BJ (cell line): ENCODE measurements at regions not wholly inside any gene's neighbourhood (a gene's known extent, or its start where the extent isn't known, plus 50 kb on each side); places are given as distances from the start of the nearest gene placed in this dataset.

Source experiments
- CTCF ChIA-PET: fragments of 350-600 bp; formaldehyde crosslinking; extraction: SDS; loops from one replicate; lab custom pipeline; 2021; ENCODE audit warnings: antibody characterized with exemption, inconsistent platforms; lab: Yijun Ruan, JAX
- POLR2A ChIA-PET: fragments of 300-600 bp; sonication (Branson Sonifier 250); formaldehyde crosslinking; extraction: SDS; loops from one replicate; lab custom pipeline; 2021; ENCODE audit warnings: antibody characterized with exemption; lab: Charles Lee
- DNase-seq: peaks from one replicate; pipeline ENCODE4 v3.0.0-alpha.2; 2011; ENCODE audit warnings: low read depth
- H3K27me3 ChIP-seq: 2 replicates; pipeline ENCODE4 v1.6.0; 2011; ENCODE audit warnings: low read length; ENCODE audit not compliant: control insufficient read depth, insufficient read depth
- H3K36me3 ChIP-seq: 2 replicates; pipeline ENCODE4 v1.5.1; 2011; ENCODE audit warnings: low read length; ENCODE audit not compliant: control insufficient read depth, insufficient read depth
- H3K4me3 ChIP-seq: 2 replicates; pipeline ENCODE4 v1.5.1; 2011; ENCODE audit warnings: low read depth, mild to moderate bottlenecking, control low read depth, low read length
- CTCF ChIP-seq: IDR thresholded peaks from 2 replicates; pipeline ENCODE4 v1.5.1; 2011; ENCODE audit warnings: low read depth, mild to moderate bottlenecking, control low read depth, inconsistent platforms, low read length, moderate library complexity; ENCODE audit not compliant: insufficient read depth

GRCh38 chr13:80211566-80211965 lies 129.4 kb downstream of the SPRY2 start:
- POLR2A ChIA-PET, result no interaction called here

GRCh38 chr13:80204642-80205041 lies 136.3 kb downstream of the SPRY2 start:
- ChIA-PET POLR2A (no interaction called here), CTCF (no interaction called here)
- Histone ChIP-seq H3K4me3 (no peak overlapping the region), H3K27me3 (no peaks in the 10 kb centered on the region), H3K36me3 (no peaks in the 10 kb centered on the region)
- DNase-seq, result no peak
- no peak for TF ChIP-seq CTCF

More at GRCh38 chr13:80211566-80211965, 129.4 kb downstream of the SPRY2 start:
- no peak overlapping the region for H3K4me3 ChIP-seq
- TF ChIP-seq CTCF, result no peak
- H3K36me3 ChIP-seq, result no peaks in the 10 kb centered on the region
- CTCF ChIA-PET, result interaction anchor here (0.6 kb wide), 1 partner anchor 31 kb away, joined by 3 read pairs; no protein-coding TSS in a partner anchor
- no peaks in the 10 kb centered on the region for H3K27me3 ChIP-seq
- no peak for DNase-seq

GRCh38 chr13:80203496-80203895 lies 137.4 kb downstream of the SPRY2 start:
- TF ChIP-seq CTCF, result no peak
- no peaks in the 10 kb centered on the region for H3K36me3 ChIP-seq
- no peaks in the 10 kb centered on the region for H3K27me3 ChIP-seq
- DNase-seq, result no peak
- no peak overlapping the region for H3K4me3 ChIP-seq
- ChIA-PET CTCF (no interaction called here), POLR2A (no interaction called here)

- TF ChIP-seq CTCF, result no peak
- ChIA-PET POLR2A (no interaction called here), CTCF (no interaction called here)
- DNase-seq, result no peak
- Histone ChIP-seq H3K27me3 (no peaks in the 10 kb centered on the region), H3K36me3 (no peaks in the 10 kb centered on the region), H3K4me3 (no peak overlapping the region)
Observed at GRCh38 chr13:80201694-80202468, 139.0 kb downstream of the SPRY2 start.

GRCh38 chr13:80199585-80200292 lies 141.2 kb downstream of the SPRY2 start:
- H3K4me3 ChIP-seq, result no peak overlapping the region
- DNase-seq, result no peak
- POLR2A ChIA-PET, result no interaction called here
- no peaks in the 10 kb centered on the region for H3K27me3 ChIP-seq
- CTCF ChIA-PET, result no interaction called here
- no peak for TF ChIP-seq CTCF
- H3K36me3 ChIP-seq, result no peaks in the 10 kb centered on the region
